Liver (tissue), 3 donors: ENCODE measurements at regions not wholly inside any gene's neighbourhood (a gene's known extent, or its start where the extent isn't known, plus 50 kb on each side); places are given as distances from the start of the nearest gene placed in this dataset.

Source experiments
- ATF3 ChIP-seq: IDR thresholded peaks from 2 replicates; pipeline ENCODE4 v1.6.1; 2016; ENCODE audit warnings: antibody characterized with exemption
- CTCF ChIP-seq: fragments of 150-350 bp; IDR thresholded peaks from 2 replicates; pipeline ENCODE4 v1.5.1; 2017; ENCODE audit warnings: improper control_type of control experiment, low read depth, low read length; ENCODE audit not compliant: missing input control
- FOXA1 ChIP-seq: IDR thresholded peaks from 2 replicates; pipeline ENCODE4 v1.6.1; 2016; ENCODE audit warnings: antibody characterized with exemption
- GABPA ChIP-seq, 2 donors: IDR thresholded peaks in 1 of 2; conservative IDR thresholded peaks in 1 of 2; 2 replicates each; pipeline ENCODE4 v1.6.1; 2016; ENCODE audit warnings: antibody characterized with exemption in 2 of 2, mild to moderate bottlenecking in 1 of 2, moderate library complexity in 1 of 2
- JUND ChIP-seq, 2 donors: IDR thresholded peaks; 2 replicates each; pipeline ENCODE4 v1.6.1; 2016; ENCODE audit warnings: antibody characterized with exemption in 2 of 2
- MAX ChIP-seq: IDR thresholded peaks from 2 replicates; pipeline ENCODE4 v1.6.1; 2016; ENCODE audit warnings: antibody characterized with exemption
- NR2F2 ChIP-seq: IDR thresholded peaks from 2 replicates; pipeline ENCODE4 v1.6.1; 2016; ENCODE audit warnings: antibody characterized with exemption
- RAD21 ChIP-seq, 2 donors: IDR thresholded peaks; 2 replicates each; pipeline ENCODE4 v1.6.1; 2016; ENCODE audit warnings: antibody characterized with exemption in 2 of 2, mild to moderate bottlenecking in 2 of 2
- REST ChIP-seq: IDR thresholded peaks from 2 replicates; pipeline ENCODE4 v1.6.1; 2016; ENCODE audit warnings: antibody characterized with exemption, mild to moderate bottlenecking
- RXRA ChIP-seq, 2 donors: IDR thresholded peaks; 2 replicates each; pipeline ENCODE4 v1.6.1; 2017 to 2018; ENCODE audit warnings: antibody characterized with exemption in 2 of 2, mild to moderate bottlenecking in 1 of 2
- SP1 ChIP-seq: IDR thresholded peaks from 2 replicates; pipeline ENCODE4 v1.6.1; 2018; ENCODE audit warnings: antibody characterized with exemption, mild to moderate bottlenecking
- TAF1 ChIP-seq: conservative IDR thresholded peaks from 2 replicates; pipeline ENCODE4 v1.6.1; 2016; ENCODE audit warnings: antibody characterized with exemption, mild to moderate bottlenecking
- ZBTB33 ChIP-seq: IDR thresholded peaks from 2 replicates; pipeline ENCODE4 v1.6.1; 2016; ENCODE audit warnings: antibody characterized with exemption
- donor health status: healthy.
- donor health status: healthy.

GRCh38 chr4:123619326-123619725, 222.7 kb downstream of the SPRY1 start:
- TF ChIP-seq CTCF (no peak), GABPA (IDR thresholded peaks at IDR 0.05 in 1 of 2, conservative IDR thresholded peaks at IDR 0.05 in 1 of 2) (no peak), TAF1 (no peak), REST (no peak), MAX (no peak), RAD21 (IDR thresholded peaks at IDR 0.05) (no peak), FOXA1 (no peak), RXRA (IDR thresholded peaks at IDR 0.05) (peak in 1 of 2 donors; percentile 5), JUND (IDR thresholded peaks at IDR 0.05) (no peak), NR2F2 (no peak), SP1 (no peak), ATF3 (no peak), ZBTB33 (no peak)
